CD4-positive, alpha-beta memory T cell (primary cell): ENCODE measurements at regions not wholly inside any gene's neighbourhood (a gene's known extent, or its start where the extent isn't known, plus 50 kb on each side); places are given as distances from the start of the nearest gene placed in this dataset.

ENCODE experiments used
- CTCF ChIA-PET: fragments of 350-600 bp; sonication (Branson Sonifier 250); formaldehyde crosslinking; loops from one replicate; lab custom pipeline; 2021; ENCODE audit warnings: inconsistent platforms; ENCODE audit not compliant: partially characterized antibody; lab: Charles Lee
- POLR2A ChIA-PET: fragments of 350-600 bp; sonication (Branson Sonifier 250); formaldehyde crosslinking; loops from one replicate; lab custom pipeline; 2021; ENCODE audit not compliant: partially characterized antibody; lab: Charles Lee
- DNase-seq, 5 donors: peaks; one replicate each; pipeline versions ENCODE4 v3.0.0 to v3.0.0-alpha.2; 2020 to 2022; ENCODE audit warnings: mixed read lengths in 1 of 5
- H3K27ac ChIP-seq: one replicate; pipeline ENCODE4 v1.7.0; 2013; ENCODE audit warnings: low read depth, low read length
- H3K27me3 ChIP-seq: 2 replicates; pipeline ENCODE4 v1.7.0; 2013; ENCODE audit warnings: mild to moderate bottlenecking, low read length, moderate library complexity; ENCODE audit not compliant: insufficient read depth
- H3K36me3 ChIP-seq: 2 replicates; pipeline ENCODE4 v1.7.0; 2013; ENCODE audit warnings: mild to moderate bottlenecking, low read length, moderate library complexity; ENCODE audit not compliant: insufficient read depth
- H3K4me1 ChIP-seq: 2 replicates; pipeline ENCODE4 v1.7.0; 2013; ENCODE audit warnings: mild to moderate bottlenecking, low read length, moderate library complexity; ENCODE audit not compliant: insufficient read depth
- H3K4me3 ChIP-seq, 2 donors: one replicate each; pipeline ENCODE4 v1.7.0; 2013; ENCODE audit warnings: low read length in 2 of 2, mild to moderate bottlenecking in 1 of 2
- H3K9me3 ChIP-seq, 2 donors: one replicate each; pipeline ENCODE4 v1.7.0; 2013; ENCODE audit warnings: low read length in 2 of 2, control low read depth in 1 of 2; ENCODE audit not compliant: control insufficient read depth in 1 of 2
- H3K27ac Mint-ChIP-seq, 7 donors: one replicate each; pipeline ENCODE4 v1.8.0; 2020 to 2021; ENCODE audit warnings: mixed read lengths in 7 of 7, mild to moderate bottlenecking in 6 of 7, inconsistent platforms in 3 of 7, moderate library complexity in 3 of 7
- H3K27me3 Mint-ChIP-seq, 2 donors: one replicate each; pipeline ENCODE4 v1.8.0; 2020 to 2021; ENCODE audit warnings: mixed read lengths in 2 of 2
- H3K36me3 Mint-ChIP-seq, 2 donors: one replicate each; pipeline ENCODE4 v1.8.0; 2020 to 2021; ENCODE audit warnings: mixed read lengths in 2 of 2, inconsistent platforms in 1 of 2, mild to moderate bottlenecking in 1 of 2
- H3K4me1 Mint-ChIP-seq, 4 donors: one replicate each; pipeline ENCODE4 v1.8.0; 2020 to 2021; ENCODE audit warnings: mixed read lengths in 4 of 4, mild to moderate bottlenecking in 1 of 4
- H3K4me3 Mint-ChIP-seq, 8 donors: one replicate each; pipeline ENCODE4 v1.8.0; 2020 to 2021; ENCODE audit warnings: mixed read lengths in 8 of 8, mild to moderate bottlenecking in 7 of 8, moderate library complexity in 6 of 8, inconsistent platforms in 3 of 8
- H3K9me3 Mint-ChIP-seq, 8 donors: one replicate each; pipeline ENCODE4 v1.8.0; 2020 to 2021; ENCODE audit warnings: mixed read lengths in 8 of 8, mild to moderate bottlenecking in 5 of 8, inconsistent platforms in 3 of 8, moderate library complexity in 1 of 8
- intact Hi-C: fragments of 100-400 bp; cut with micrococcal nuclease; formaldehyde crosslinking; loops from one replicate; pipeline ENCODE4 v1.15.1; 2023

GRCh38 chr7:131231381-131232220 lies 96.1 kb upstream of the MKLN1 start:
- H3K27me3 Mint-ChIP-seq: no peaks in the 10 kb centered on the region
- no peaks in the 10 kb centered on the region for H3K36me3 Mint-ChIP-seq
- peak overlapping the region; percentile 62 to 86 (median 80) for H3K4me3 Mint-ChIP-seq
- no peaks in the 10 kb centered on the region for H3K9me3 ChIP-seq
- CTCF ChIA-PET: interaction anchor here (1.0 to 1.6 kb wide), 3 partner anchors 41 to 125 kb away, joined by 3 to 6 read pairs (median 3); no protein-coding TSS in a partner anchor
- H3K27ac Mint-ChIP-seq: peak overlapping the region; percentile 85 to 94 (median 92)
- DNase-seq: peak; percentile 80 to 90 (median 82)
- POLR2A ChIA-PET: interaction anchor here (0.7 to 10.6 kb wide), 5 partner anchors 42 to 123 kb away, joined by 3 to 145 read pairs (median 3); no protein-coding TSS in a partner anchor
- intact Hi-C loops: loop anchor here (1.0 kb wide), 3 partner anchors 43 to 123 kb away; partner anchors contain the start of gene MKLN1
- peaks cover 41% of the 10 kb centered on the region for H3K4me1 ChIP-seq
- H3K27me3 ChIP-seq: no peaks in the 10 kb centered on the region
- H3K9me3 Mint-ChIP-seq: peaks cover 0 to 1% (median 0%) of the 10 kb centered on the region in 8 donors
- peaks cover 20 to 46% (median 33%) of the 10 kb centered on the region in 4 donors for H3K4me1 Mint-ChIP-seq
- no peaks in the 10 kb centered on the region for H3K36me3 ChIP-seq
- H3K4me3 ChIP-seq: peak overlapping the region; percentile 25 to 31
- peak overlapping the region; percentile 60 for H3K27ac ChIP-seq

DNA sequence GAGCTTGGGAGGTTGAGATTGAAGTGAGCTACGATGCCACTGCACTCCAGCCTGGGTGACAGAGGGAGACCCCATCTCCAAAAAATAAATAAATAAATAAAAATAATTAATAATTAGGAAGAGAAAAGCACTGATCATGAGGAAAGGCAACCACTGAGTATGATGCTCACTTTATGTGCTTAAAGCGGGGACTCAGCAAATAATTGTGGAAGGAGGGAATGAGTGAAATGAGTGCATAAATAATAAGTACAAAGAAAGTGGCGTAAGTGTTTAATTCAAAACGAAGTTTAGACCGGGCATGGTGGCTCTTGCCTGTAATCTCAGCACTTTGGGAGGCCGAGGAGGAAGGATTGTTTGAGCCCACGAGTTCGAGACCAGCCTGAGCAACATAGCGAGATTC lies 94.9 kb upstream of the MKLN1 start:
- H3K36me3 Mint-ChIP-seq: no peaks in the 10 kb centered on the region
- no peaks in the 10 kb centered on the region for H3K9me3 Mint-ChIP-seq
- H3K27me3 ChIP-seq: no peaks in the 10 kb centered on the region
- H3K9me3 ChIP-seq: no peaks in the 10 kb centered on the region
- no peak overlapping the region for H3K4me3 Mint-ChIP-seq
- DNase-seq: no peak
- intact Hi-C loops: no loop called here
- no peaks in the 10 kb centered on the region for H3K27me3 Mint-ChIP-seq
- H3K27ac ChIP-seq: no peak overlapping the region
- H3K4me1 Mint-ChIP-seq: peaks cover 22 to 54% (median 41%) of the 10 kb centered on the region in 4 donors
- ChIA-PET CTCF (interaction anchor here (1.3 to 1.5 kb wide), 2 partner anchors 42 to 70 kb away, joined by 3 read pairs; no protein-coding TSS in a partner anchor), POLR2A (interaction anchor here (1.2 to 10.6 kb wide), 2 partner anchors 44 to 125 kb away, joined by 3 to 145 read pairs; no protein-coding TSS in a partner anchor)
- H3K4me3 ChIP-seq: no peak overlapping the region
- H3K36me3 ChIP-seq: no peaks in the 10 kb centered on the region
- H3K4me1 ChIP-seq: peaks cover 42% of the 10 kb centered on the region
- peak overlapping the region in 6 of 7 donors; percentile 42 to 73 (median 55) for H3K27ac Mint-ChIP-seq

DNA sequence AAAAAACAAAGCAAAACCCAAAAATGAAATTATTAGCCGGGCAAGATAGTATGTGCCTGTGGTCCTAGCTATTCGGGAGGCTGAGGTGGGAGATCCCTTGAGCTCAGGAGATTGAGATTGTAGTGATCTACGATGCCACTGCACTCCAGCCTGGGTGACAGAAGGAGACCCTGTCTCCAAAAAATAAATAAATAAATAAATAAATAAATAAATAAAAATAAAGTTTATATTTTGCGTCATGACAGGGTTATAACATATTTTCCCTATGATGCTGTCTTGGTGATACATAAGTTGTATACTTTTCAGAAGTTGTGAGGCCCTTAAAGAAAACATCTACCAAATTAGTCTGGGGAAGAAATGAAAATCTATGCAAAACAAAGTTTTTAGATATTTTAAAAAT lies 94.5 kb upstream of the MKLN1 start:
- no peaks in the 10 kb centered on the region for H3K9me3 ChIP-seq
- H3K9me3 Mint-ChIP-seq: no peaks in the 10 kb centered on the region
- intact Hi-C loops: no loop called here
- no peaks in the 10 kb centered on the region for H3K36me3 Mint-ChIP-seq
- H3K27me3 Mint-ChIP-seq: no peaks in the 10 kb centered on the region
- H3K27ac ChIP-seq: no peak overlapping the region
- H3K4me1 ChIP-seq: peaks cover 42% of the 10 kb centered on the region
- CTCF ChIA-PET: interaction anchor here (1.3 to 1.5 kb wide), 2 partner anchors 42 to 70 kb away, joined by 3 read pairs; no protein-coding TSS in a partner anchor
- POLR2A ChIA-PET: interaction anchor here (1.2 to 10.6 kb wide), 2 partner anchors 44 to 125 kb away, joined by 3 to 145 read pairs; no protein-coding TSS in a partner anchor
- no peak for DNase-seq
- H3K4me3 ChIP-seq: no peak overlapping the region
- no peak overlapping the region for H3K4me3 Mint-ChIP-seq
- H3K27me3 ChIP-seq: no peaks in the 10 kb centered on the region
- H3K36me3 ChIP-seq: no peaks in the 10 kb centered on the region
- H3K4me1 Mint-ChIP-seq: peaks cover 22 to 56% (median 42%) of the 10 kb centered on the region in 4 donors
- H3K27ac Mint-ChIP-seq: peak overlapping the region in 5 of 7 donors; percentile 5 to 73 (median 57)

DNA sequence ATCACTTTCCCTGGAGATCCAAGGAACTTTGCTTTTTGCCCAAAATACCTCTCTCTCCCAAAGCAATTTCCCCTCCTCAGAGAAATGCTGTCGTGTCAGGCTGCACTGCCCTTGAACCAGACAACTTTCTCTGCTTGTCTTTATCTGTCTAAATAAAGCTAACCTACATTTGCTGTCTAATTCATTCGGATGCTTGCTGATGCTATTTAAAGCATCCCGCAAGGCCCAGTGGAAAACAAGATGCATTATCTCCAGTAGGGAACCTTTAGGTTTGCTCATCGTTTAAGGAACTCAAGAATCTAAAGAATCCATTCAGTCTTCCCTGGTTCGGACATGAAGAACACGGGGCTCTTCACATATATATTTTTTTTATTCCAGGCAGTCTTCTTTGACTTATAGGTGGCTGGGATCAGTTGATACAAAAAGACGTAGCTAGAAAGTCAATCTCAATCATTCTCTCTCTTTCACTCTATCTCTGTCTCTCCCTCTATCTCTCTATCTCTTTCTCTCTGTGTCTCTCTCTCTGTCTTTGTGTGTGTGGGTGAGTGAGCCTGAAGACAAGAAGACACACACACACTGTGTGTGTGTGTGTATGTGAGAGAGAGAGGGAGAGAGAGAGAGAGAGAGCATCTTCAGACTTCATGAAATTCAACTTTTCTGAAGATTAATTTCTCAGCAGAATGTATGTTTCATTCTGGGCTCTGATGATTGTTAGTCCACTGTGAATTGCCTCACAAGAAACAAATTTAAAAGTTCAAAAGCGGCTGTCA lies 92.8 kb upstream of the MKLN1 start:
- peaks cover 42% of the 10 kb centered on the region for H3K4me1 ChIP-seq
- no peak for DNase-seq
- CTCF ChIA-PET: interaction anchor here (0.6 to 1.3 kb wide), 3 partner anchors 46 to 164 kb away, joined by 3 to 7 read pairs (median 4); no protein-coding TSS in a partner anchor
- H3K36me3 ChIP-seq: no peaks in the 10 kb centered on the region
- no peak overlapping the region for H3K4me3 ChIP-seq
- Mint-ChIP-seq H3K9me3 (no peaks in the 10 kb centered on the region), H3K4me3 (peak overlapping the region in 4 of 8 donors; percentile 39 to 53 (median 48)), H3K27ac (peak overlapping the region; percentile 85 to 99 (median 96)), H3K36me3 (no peaks in the 10 kb centered on the region), H3K4me1 (peaks cover 26 to 60% (median 42%) of the 10 kb centered on the region in 4 donors), H3K27me3 (no peaks in the 10 kb centered on the region)
- POLR2A ChIA-PET: interaction anchor here (0.8 to 10.6 kb wide), 6 partner anchors 34 to 166 kb away, joined by 3 to 145 read pairs (median 4); partner anchors contain the start of gene MKLN1
- intact Hi-C loops: loop anchor here (1.0 kb wide), 2 partner anchors 47 to 127 kb away; no protein-coding TSS in a partner anchor
- H3K27ac ChIP-seq: peak overlapping the region; percentile 68
- H3K27me3 ChIP-seq: no peaks in the 10 kb centered on the region
- no peaks in the 10 kb centered on the region for H3K9me3 ChIP-seq

GRCh38 chr7:131235489-131236317 lies 92.0 kb upstream of the MKLN1 start:
- Histone ChIP-seq H3K4me3 (no peak overlapping the region), H3K27ac (peak overlapping the region; percentile 68), H3K27me3 (no peaks in the 10 kb centered on the region), H3K4me1 (peaks cover 35% of the 10 kb centered on the region), H3K9me3 (no peaks in the 10 kb centered on the region), H3K36me3 (no peaks in the 10 kb centered on the region)
- ChIA-PET CTCF (interaction anchor here (0.6 to 2.2 kb wide), 7 partner anchors 12 to 198 kb away, joined by 3 to 7 read pairs (median 4); no protein-coding TSS in a partner anchor), POLR2A (interaction anchor here (0.8 to 10.6 kb wide), 10 partner anchors 19 to 167 kb away, joined by 3 to 145 read pairs (median 3); partner anchors contain the start of gene MKLN1)
- H3K4me1 Mint-ChIP-seq: peaks cover 25 to 53% (median 37%) of the 10 kb centered on the region in 4 donors
- intact Hi-C loops: loop anchor here (1.0 kb wide), 2 partner anchors 47 to 127 kb away; no protein-coding TSS in a partner anchor
- H3K27me3 Mint-ChIP-seq: no peaks in the 10 kb centered on the region
- H3K4me3 Mint-ChIP-seq: peak overlapping the region in 7 of 8 donors; percentile 1 to 53 (median 45)
- H3K36me3 Mint-ChIP-seq: no peaks in the 10 kb centered on the region
- DNase-seq: peak; percentile 82 to 96 (median 86)
- H3K9me3 Mint-ChIP-seq: no peaks in the 10 kb centered on the region
- peak overlapping the region; percentile 85 to 99 (median 96) for H3K27ac Mint-ChIP-seq

DNA sequence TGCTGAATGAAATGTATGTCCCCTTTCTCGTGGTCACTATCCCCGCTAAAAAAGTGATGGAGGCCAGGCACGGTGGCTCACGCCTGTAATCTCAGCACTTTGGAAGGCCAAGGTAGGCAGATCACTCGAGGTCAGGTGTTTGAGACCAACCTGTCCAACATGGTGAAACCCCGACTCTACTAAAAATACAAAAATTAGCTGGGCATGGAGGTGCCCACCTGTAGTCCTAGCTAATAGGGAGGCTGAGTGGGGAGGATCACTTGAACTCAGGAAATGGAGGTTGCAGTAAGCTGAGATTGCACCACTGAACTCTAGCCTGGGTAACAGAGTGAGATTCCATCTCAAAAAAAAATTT lies 91.4 kb upstream of the MKLN1 start:
- no peaks in the 10 kb centered on the region for H3K36me3 Mint-ChIP-seq
- H3K4me3 Mint-ChIP-seq: peak overlapping the region in 1 of 8 donors; percentile 28
- peak overlapping the region; percentile 68 for H3K27ac ChIP-seq
- H3K4me1 Mint-ChIP-seq: peaks cover 22 to 48% (median 32%) of the 10 kb centered on the region in 4 donors
- intact Hi-C loops: no loop called here
- POLR2A ChIA-PET: interaction anchor here (0.9 to 10.6 kb wide), 8 partner anchors 18 to 146 kb away, joined by 3 to 145 read pairs (median 4); partner anchors contain the start of gene MKLN1
- H3K9me3 ChIP-seq: no peaks in the 10 kb centered on the region
- no peaks in the 10 kb centered on the region for H3K9me3 Mint-ChIP-seq
- no peaks in the 10 kb centered on the region for H3K27me3 ChIP-seq
- no peak for DNase-seq
- CTCF ChIA-PET: interaction anchor here (1.3 to 2.2 kb wide), 4 partner anchors 12 to 168 kb away, joined by 4 to 5 read pairs (median 5); no protein-coding TSS in a partner anchor
- H3K27me3 Mint-ChIP-seq: no peaks in the 10 kb centered on the region
- peaks cover 29% of the 10 kb centered on the region for H3K4me1 ChIP-seq
- H3K4me3 ChIP-seq: no peak overlapping the region
- no peaks in the 10 kb centered on the region for H3K36me3 ChIP-seq
- H3K27ac Mint-ChIP-seq: peak overlapping the region; percentile 85 to 99 (median 96)
